ENCODE measurements at regions not wholly inside any gene's neighbourhood (a gene's known extent, or its start where the extent isn't known, plus 50 kb on each side); places are given as distances from the start of the nearest gene placed in this dataset.

DNA sequence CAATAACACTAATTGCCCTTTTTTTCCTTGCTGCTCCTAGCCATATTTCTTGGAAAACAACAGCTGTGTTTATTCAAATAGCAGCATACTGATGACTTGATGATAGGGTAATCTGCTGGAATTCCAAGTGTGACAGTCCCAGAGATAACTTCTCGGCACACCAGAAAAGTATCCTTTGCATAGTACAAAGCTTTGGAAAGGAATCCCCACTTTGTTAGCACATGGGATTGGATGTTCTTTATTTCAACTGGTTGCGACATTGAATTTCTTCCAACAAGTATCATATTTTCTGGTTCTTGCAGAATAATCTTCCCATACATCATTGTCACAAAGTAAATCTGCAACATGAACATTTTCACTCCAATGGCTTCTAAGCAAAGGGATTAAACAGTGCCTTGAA is 445.8 kb upstream of the ACVR2A start:
- no peak for TF ChIP-seq POLR2A (IDR thresholded peaks at IDR 0.05)
- TF ChIP-seq, protein P1, sequence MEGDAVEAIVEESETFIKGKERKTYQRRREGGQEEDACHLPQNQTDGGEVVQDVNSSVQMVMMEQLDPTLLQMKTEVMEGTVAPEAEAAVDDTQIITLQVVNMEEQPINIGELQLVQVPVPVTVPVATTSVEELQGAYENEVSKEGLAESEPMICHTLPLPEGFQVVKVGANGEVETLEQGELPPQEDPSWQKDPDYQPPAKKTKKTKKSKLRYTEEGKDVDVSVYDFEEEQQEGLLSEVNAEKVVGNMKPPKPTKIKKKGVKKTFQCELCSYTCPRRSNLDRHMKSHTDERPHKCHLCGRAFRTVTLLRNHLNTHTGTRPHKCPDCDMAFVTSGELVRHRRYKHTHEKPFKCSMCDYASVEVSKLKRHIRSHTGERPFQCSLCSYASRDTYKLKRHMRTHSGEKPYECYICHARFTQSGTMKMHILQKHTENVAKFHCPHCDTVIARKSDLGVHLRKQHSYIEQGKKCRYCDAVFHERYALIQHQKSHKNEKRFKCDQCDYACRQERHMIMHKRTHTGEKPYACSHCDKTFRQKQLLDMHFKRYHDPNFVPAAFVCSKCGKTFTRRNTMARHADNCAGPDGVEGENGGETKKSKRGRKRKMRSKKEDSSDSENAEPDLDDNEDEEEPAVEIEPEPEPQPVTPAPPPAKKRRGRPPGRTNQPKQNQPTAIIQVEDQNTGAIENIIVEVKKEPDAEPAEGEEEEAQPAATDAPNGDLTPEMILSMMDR (IDR thresholded peaks at IDR 0.05), result no peak

Measured in uterus (tissue), 2 donors.